ENCODE measurements at regions not wholly inside any gene's neighbourhood (a gene's known extent, or its start where the extent isn't known, plus 50 kb on each side); places are given as distances from the start of the nearest gene placed in this dataset.
"Not testable (repeated sequence)": the region's sequence is repeated elsewhere in the genome, so short reads cannot be mapped to it uniquely, and the experiment has no call there.

GRCh38 chrX:129361576-129361975 lies 161.7 kb downstream of the SMARCA1 start:
- no peak for DNase-seq (ENCODE audit: low read depth in 2 of 2)

GRCh38 chrX:129360175-129360574 lies 163.1 kb downstream of the SMARCA1 start:
- peak in 1 of 2 experiments; percentile 2 for DNase-seq (ENCODE audit: low read depth in 2 of 2)

GRCh38 chrX:129359269-129359668 lies 164.0 kb downstream of the SMARCA1 start:
- DNase-seq (ENCODE audit: low read depth in 2 of 2): no peak

- not testable (repeated sequence) for DNase-seq (ENCODE audit: low read depth in 2 of 2)
Observed at GRCh38 chrX:129357428-129357827, 165.9 kb downstream of the SMARCA1 start.

GRCh38 chrX:129347291-129347690 lies 176.0 kb downstream of the SMARCA1 start:
- DNase-seq (ENCODE audit: low read depth in 2 of 2): no peak

GRCh38 chrX:129346574-129346973 lies 176.7 kb downstream of the SMARCA1 start:
- no peak for DNase-seq (ENCODE audit: low read depth in 2 of 2)

GRCh38 chrX:129337264-129337663 lies 186.0 kb downstream of the SMARCA1 start:
- DNase-seq (ENCODE audit: low read depth in 2 of 2): not testable (repeated sequence)

GRCh38 chrX:129323115-129323514 lies 200.2 kb downstream of the SMARCA1 start:
- no peak for DNase-seq (ENCODE audit: low read depth in 2 of 2)

- no peak for DNase-seq (ENCODE audit: low read depth in 2 of 2)
Observed at GRCh38 chrX:129318375-129318774, 204.9 kb downstream of the SMARCA1 start.

- no peak for DNase-seq (ENCODE audit: low read depth in 2 of 2)
Observed at GRCh38 chrX:129316461-129316860, 206.8 kb downstream of the SMARCA1 start.

- DNase-seq (ENCODE audit: low read depth in 2 of 2): no peak
Observed at GRCh38 chrX:129310000-129310399, 213.3 kb downstream of the SMARCA1 start.

- DNase-seq (ENCODE audit: low read depth in 2 of 2): no peak
Observed at GRCh38 chrX:129262912-129263311, 260.4 kb downstream of the SMARCA1 start.

GRCh38 chrX:129255516-129255915 lies 267.8 kb downstream of the SMARCA1 start:
- not testable (repeated sequence) for DNase-seq (ENCODE audit: low read depth in 2 of 2)

- no peak for DNase-seq (ENCODE audit: low read depth in 2 of 2)
Observed at GRCh38 chrX:129249563-129249962, 273.7 kb downstream of the SMARCA1 start.

GRCh38 chrX:129247642-129248041 lies 275.6 kb downstream of the SMARCA1 start:
- DNase-seq (ENCODE audit: low read depth in 2 of 2): no peak

- peak; percentile 55 to 64 for DNase-seq (ENCODE audit: low read depth in 2 of 2)
Observed at GRCh38 chrX:129239371-129239770, 283.9 kb downstream of the SMARCA1 start.

- no peak for DNase-seq (ENCODE audit: low read depth in 2 of 2)
Observed at GRCh38 chrX:129238011-129238410, 285.3 kb downstream of the SMARCA1 start.

GRCh38 chrX:129235903-129236302 lies 287.4 kb downstream of the SMARCA1 start:
- no peak for DNase-seq (ENCODE audit: low read depth in 2 of 2)

GRCh38 chrX:129233786-129234185 lies 289.5 kb downstream of the SMARCA1 start:
- DNase-seq (ENCODE audit: low read depth in 2 of 2): no peak

GRCh38 chrX:129230850-129231512 lies 292.3 kb downstream of the SMARCA1 start:
- no peak for DNase-seq (ENCODE audit: low read depth in 2 of 2)

GRCh38 chrX:129230168-129230567 lies 293.1 kb downstream of the SMARCA1 start:
- no peak for DNase-seq (ENCODE audit: low read depth in 2 of 2)

GRCh38 chrX:129227366-129227765 lies 295.9 kb downstream of the SMARCA1 start:
- no peak for DNase-seq (ENCODE audit: low read depth in 2 of 2)

- DNase-seq (ENCODE audit: low read depth in 2 of 2): no peak
Observed at GRCh38 chrX:129193357-129193756, 329.9 kb downstream of the SMARCA1 start.

GRCh38 chrX:129188231-129188630 lies 335.1 kb downstream of the SMARCA1 start:
- DNase-seq (ENCODE audit: low read depth in 2 of 2): no peak

Data from fibroblast of skin of left biceps (primary cell).